Ascending aorta (tissue), 2 donors: ENCODE measurements at regions not wholly inside any gene's neighbourhood (a gene's known extent, or its start where the extent isn't known, plus 50 kb on each side); places are given as distances from the start of the nearest gene placed in this dataset.
"Not testable (repeated sequence)": the region's sequence is repeated elsewhere in the genome, so short reads cannot be mapped to it uniquely, and the experiment has no call there.

Experiments used
- DNase-seq, 2 donors: peaks; one replicate each; pipeline ENCODE4 v3.0.0-alpha.2; 2019; ENCODE audit warnings: low spot score in 2 of 2
- H3K27ac ChIP-seq, 2 donors: fragments of 200-600 bp; sonication (generic); one replicate each; pipeline ENCODE4 v1.5.1; 2016 to 2017; ENCODE audit warnings: mild to moderate bottlenecking in 1 of 2
- H3K27me3 ChIP-seq: fragments of 200-600 bp; sonication (generic); one replicate; pipeline ENCODE4 v1.5.1; 2017
- H3K36me3 ChIP-seq, 2 donors: fragments of 200-600 bp; sonication (generic); one replicate each; pipeline ENCODE4 v1.5.1; 2016
- H3K4me1 ChIP-seq, 2 donors: fragments of 200-600 bp; sonication (generic); one replicate each; pipeline ENCODE4 v1.5.1; 2016 to 2017; ENCODE audit warnings: mild to moderate bottlenecking in 1 of 2
- H3K4me3 ChIP-seq, 2 donors: fragments of 200-600 bp; sonication (generic); one replicate each; pipeline ENCODE4 v1.5.1; 2016 to 2017; ENCODE audit warnings: mild to moderate bottlenecking in 1 of 2
- H3K9me3 ChIP-seq, 2 donors: fragments of 200-600 bp; sonication (generic); one replicate each; pipeline ENCODE4 v1.5.1; 2016
- intact Hi-C: fragments of 100-400 bp; cut with DNase I; formaldehyde crosslinking; loops from one replicate; pipeline ENCODE4 v1.15.1; 2023
- TF ChIP-seq, protein P1 (sequence below), 3 experiments: fragments of 200-600 bp in 2 of 3; fragments of 450-650 bp in 1 of 3; sonication (generic) in 2 of 3; IDR thresholded peaks; one replicate each; pipeline ENCODE4 v1.5.1; 2016 to 2019; ENCODE audit warnings: antibody characterized with exemption in 3 of 3, mild to moderate bottlenecking in 1 of 3, moderate library complexity in 1 of 3

DNA sequence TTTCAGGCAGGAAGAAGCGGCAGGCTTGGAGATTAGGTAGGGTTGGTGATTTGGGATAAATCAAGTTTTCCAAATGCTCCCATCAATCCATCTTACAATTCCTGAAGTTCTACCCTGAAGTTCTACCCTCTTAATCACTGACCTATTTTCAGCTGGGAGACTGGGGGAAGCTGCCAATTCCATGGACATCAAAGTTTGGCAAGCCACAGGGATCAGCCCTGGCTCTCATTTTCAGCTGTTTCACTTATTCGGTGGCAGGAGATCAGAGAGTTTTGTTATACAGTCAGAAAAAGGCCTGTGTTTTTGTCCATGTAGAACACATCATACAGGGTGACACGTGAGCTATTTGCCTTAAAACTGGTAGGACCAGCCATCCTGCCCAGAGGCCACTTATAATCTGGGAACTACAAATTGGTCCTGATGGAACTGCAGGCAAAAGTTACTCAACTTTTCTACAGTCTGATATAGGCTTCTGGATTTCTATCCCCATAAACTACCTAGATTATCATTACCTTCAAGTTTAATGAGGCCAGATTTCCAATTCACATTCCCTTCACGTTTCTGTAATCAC is 112.9 kb upstream of the ZNF746 start:
- H3K27ac ChIP-seq = no peak overlapping the region
- no peak for DNase-seq
- no peaks in the 10 kb centered on the region for H3K4me1 ChIP-seq
- intact Hi-C loops = no loop called here
- H3K9me3 ChIP-seq = no peaks in the 10 kb centered on the region
- TF ChIP-seq, protein P1, sequence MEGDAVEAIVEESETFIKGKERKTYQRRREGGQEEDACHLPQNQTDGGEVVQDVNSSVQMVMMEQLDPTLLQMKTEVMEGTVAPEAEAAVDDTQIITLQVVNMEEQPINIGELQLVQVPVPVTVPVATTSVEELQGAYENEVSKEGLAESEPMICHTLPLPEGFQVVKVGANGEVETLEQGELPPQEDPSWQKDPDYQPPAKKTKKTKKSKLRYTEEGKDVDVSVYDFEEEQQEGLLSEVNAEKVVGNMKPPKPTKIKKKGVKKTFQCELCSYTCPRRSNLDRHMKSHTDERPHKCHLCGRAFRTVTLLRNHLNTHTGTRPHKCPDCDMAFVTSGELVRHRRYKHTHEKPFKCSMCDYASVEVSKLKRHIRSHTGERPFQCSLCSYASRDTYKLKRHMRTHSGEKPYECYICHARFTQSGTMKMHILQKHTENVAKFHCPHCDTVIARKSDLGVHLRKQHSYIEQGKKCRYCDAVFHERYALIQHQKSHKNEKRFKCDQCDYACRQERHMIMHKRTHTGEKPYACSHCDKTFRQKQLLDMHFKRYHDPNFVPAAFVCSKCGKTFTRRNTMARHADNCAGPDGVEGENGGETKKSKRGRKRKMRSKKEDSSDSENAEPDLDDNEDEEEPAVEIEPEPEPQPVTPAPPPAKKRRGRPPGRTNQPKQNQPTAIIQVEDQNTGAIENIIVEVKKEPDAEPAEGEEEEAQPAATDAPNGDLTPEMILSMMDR (IDR thresholded peaks at IDR 0.05) = no peak
- peaks cover 42 to 82% of the 10 kb centered on the region in 2 donors for H3K36me3 ChIP-seq
- no peaks in the 10 kb centered on the region for H3K27me3 ChIP-seq
- H3K4me3 ChIP-seq = no peak overlapping the region

DNA sequence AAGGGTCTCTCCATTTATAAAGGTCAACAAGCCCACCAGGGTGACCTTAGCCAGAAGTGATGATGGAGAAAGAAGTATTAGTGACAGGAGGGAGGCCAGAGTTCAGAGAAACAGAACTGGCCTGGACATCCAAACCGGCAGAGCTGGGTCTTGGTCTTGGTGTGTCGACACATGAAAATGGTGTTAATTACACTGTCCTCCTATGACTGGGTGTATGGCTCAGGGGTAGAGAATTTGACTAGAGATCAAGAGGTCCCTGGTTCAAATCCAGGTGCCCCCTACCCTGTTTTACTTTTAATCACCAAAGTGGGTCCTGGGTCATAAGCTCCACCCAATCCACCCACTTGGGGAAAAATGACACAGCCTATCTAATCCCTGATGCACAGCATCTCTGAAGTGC is 110.6 kb upstream of the ZNF746 start:
- Histone ChIP-seq H3K27ac (no peak overlapping the region), H3K27me3 (no peaks in the 10 kb centered on the region), H3K4me3 (no peak overlapping the region), H3K9me3 (no peaks in the 10 kb centered on the region), H3K4me1 (no peaks in the 10 kb centered on the region), H3K36me3 (peaks cover 32 to 70% of the 10 kb centered on the region in 2 donors)
- intact Hi-C loops = no loop called here
- TF ChIP-seq, protein P1 (IDR thresholded peaks at IDR 0.05) = no peak
- DNase-seq = no peak

DNA sequence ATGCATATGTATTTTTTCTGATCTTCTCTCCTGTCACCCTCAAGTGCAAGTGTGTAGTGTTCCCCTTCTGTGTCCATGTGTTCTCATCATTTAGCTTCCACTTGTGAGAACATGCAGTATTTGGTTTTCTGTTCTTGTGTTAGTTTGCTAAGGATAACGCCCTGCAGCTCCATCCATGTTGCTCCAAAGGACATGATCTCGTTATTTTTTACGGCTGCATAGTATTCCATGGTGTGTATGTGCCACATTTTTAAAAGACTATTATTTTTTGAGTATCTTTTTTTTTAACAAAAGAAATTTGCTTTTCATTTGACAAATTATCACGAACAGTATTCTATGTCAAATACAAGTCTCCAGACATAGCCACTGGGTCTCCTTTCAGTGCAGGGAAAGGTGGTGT is 110.1 kb upstream of the ZNF746 start:
- Histone ChIP-seq H3K36me3 (peaks cover 31 to 70% of the 10 kb centered on the region in 2 donors), H3K9me3 (no peaks in the 10 kb centered on the region), H3K4me3 (no peak overlapping the region), H3K4me1 (no peaks in the 10 kb centered on the region), H3K27me3 (no peaks in the 10 kb centered on the region), H3K27ac (no peak overlapping the region)
- DNase-seq = no peak
- TF ChIP-seq, protein P1 (IDR thresholded peaks at IDR 0.05) = no peak
- intact Hi-C loops = no loop called here

DNA sequence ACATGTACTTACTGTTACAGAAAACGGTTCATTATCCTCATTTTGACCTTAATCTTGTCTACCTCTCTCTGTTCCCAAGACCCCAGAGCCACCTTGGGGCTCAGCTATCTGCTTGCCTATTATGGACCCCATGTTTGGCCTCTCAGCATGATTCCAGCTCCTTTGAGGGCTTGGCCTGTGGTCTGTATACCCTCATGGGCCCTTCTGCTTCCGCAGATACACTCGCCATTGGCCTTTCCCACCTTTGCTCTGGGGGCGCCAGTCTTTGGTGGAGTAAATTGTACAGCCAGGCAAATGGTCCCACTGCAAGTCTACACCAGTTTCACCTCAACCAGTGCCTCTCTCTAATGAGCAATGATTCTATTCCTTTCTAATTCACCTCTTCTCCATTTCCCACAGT is 109.2 kb upstream of the ZNF746 start:
- Histone ChIP-seq H3K36me3 (peaks cover 31 to 70% of the 10 kb centered on the region in 2 donors), H3K27ac (no peak overlapping the region), H3K27me3 (no peaks in the 10 kb centered on the region), H3K9me3 (no peaks in the 10 kb centered on the region), H3K4me1 (no peaks in the 10 kb centered on the region), H3K4me3 (no peak overlapping the region)
- DNase-seq = no peak
- TF ChIP-seq, protein P1 (IDR thresholded peaks at IDR 0.05) = no peak
- intact Hi-C loops = no loop called here

DNA sequence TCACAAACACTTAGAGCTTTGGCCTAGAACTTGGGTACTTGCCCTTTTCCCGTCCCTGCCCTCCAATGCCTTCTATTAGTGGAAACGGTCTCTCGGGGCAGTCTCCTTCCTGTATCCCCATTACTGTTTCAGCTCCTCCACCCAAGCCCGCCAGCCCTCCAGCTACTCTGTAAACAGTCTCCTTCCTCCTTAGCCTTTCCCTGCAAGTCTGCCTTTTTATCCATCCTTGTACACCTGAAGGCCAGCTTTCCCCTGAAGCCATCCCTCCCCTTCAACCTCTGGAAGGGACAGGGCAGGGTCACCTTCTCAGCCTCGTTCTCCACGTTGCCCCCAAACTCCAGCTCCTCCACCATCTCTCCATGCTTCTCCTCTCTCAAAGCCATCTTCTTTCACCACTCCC is 108.1 kb upstream of the ZNF746 start:
- intact Hi-C loops = no loop called here
- Histone ChIP-seq H3K9me3 (no peaks in the 10 kb centered on the region), H3K4me1 (no peaks in the 10 kb centered on the region), H3K36me3 (peaks cover 27 to 65% of the 10 kb centered on the region in 2 donors), H3K27me3 (no peaks in the 10 kb centered on the region), H3K4me3 (no peak overlapping the region), H3K27ac (no peak overlapping the region)
- DNase-seq = no peak
- TF ChIP-seq, protein P1 (IDR thresholded peaks at IDR 0.05) = no peak

DNA sequence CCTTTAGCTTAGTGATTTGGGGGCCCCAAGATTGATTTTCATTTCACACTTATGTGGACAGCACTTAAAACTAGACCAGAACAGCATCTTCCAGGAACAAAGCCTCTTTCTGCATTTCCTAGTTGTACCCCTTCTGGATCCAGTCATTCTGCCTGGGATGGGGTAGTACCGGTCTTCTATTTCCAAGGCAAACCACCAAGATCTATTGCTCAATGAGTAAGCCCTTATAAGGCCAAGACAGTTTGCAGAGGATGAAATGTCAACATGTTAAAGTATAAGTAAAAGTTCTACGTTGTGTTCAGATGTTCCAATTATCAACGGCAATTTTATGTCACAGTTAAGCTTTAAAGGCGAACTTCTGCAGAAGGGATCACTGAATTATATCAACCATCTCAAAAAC is 106.9 kb upstream of the ZNF746 start:
- intact Hi-C loops = no loop called here
- H3K27me3 ChIP-seq = no peaks in the 10 kb centered on the region
- H3K27ac ChIP-seq = no peak overlapping the region
- no peak overlapping the region for H3K4me3 ChIP-seq
- no peaks in the 10 kb centered on the region for H3K9me3 ChIP-seq
- DNase-seq = no peak
- H3K36me3 ChIP-seq = peaks cover 22 to 56% of the 10 kb centered on the region in 2 donors
- H3K4me1 ChIP-seq = no peaks in the 10 kb centered on the region
- TF ChIP-seq, protein P1 (IDR thresholded peaks at IDR 0.05) = no peak

DNA sequence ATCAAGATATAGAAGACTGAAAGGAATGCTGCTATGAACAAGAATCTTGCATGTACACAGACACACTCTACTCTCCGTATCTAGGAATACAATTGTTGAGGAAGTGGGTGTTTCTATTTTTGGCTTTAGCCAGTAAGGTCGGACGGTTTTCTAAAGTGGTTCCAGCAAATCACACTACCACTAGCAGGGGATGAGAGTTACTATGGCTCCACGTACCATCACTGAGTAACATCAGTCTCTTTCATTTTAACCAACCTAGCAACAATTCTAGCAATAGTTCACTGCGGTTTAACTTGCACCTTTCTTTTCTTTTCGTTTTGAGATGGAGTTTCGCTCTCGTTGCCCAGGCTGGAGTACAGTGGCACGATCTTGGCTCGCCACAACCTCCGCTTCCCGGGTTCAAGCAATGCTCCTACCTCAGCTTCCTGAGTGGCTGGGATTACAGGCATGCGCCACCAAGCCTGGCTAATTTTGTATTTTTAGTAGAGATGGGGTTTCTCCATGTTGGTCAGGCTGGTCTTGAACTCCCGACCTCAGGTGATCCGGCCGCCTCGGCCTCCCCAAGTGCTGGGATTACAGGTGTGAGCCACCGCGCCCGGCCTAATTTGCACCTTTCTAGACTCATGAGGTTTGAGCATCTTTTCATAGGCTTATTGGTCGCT is 103.2 kb upstream of the ZNF746 start:
- H3K27ac ChIP-seq, intact Hi-C loops, H3K4me3 ChIP-seq, H3K4me1 ChIP-seq, H3K9me3 ChIP-seq, H3K27me3 ChIP-seq: not testable (repeated sequence)
- peaks cover 22 to 57% of the 10 kb centered on the region in 2 donors for H3K36me3 ChIP-seq
- DNase-seq = peak in 1 of 2 donors; percentile 7
